H1 (cell line): ENCODE measurements at regions not wholly inside any gene's neighbourhood (a gene's known extent, or its start where the extent isn't known, plus 50 kb on each side); places are given as distances from the start of the nearest gene placed in this dataset.

Experiments used
- CBX8 ChIP-seq: fragments of 300-800, 300-1000 bp; sonication (generic); IDR thresholded peaks from 2 replicates; pipeline ENCODE4 v1.7.1; 2016; ENCODE audit warnings: low read depth, low read length, borderline replicate concordance
- E2F6 ChIP-seq: IDR thresholded peaks from 2 replicates; pipeline ENCODE4 v1.6.1; 2012; ENCODE audit warnings: inconsistent platforms
- EP300 ChIP-seq, 2 experiments: IDR thresholded peaks; 1 replicate in 1 of 2; 2 replicates in 1 of 2; pipeline ENCODE4 v1.6.1; 2011 to 2012; ENCODE audit warnings: low read depth in 2 of 2, low read length in 2 of 2, mild to moderate bottlenecking in 2 of 2, borderline replicate concordance in 1 of 2, inconsistent platforms in 1 of 2, moderate library complexity in 1 of 2
- EZH2 ChIP-seq: fragments of 200-600 bp; sonication (generic); IDR thresholded peaks from 2 replicates; pipeline ENCODE4 v1.7.1; 2012; ENCODE audit warnings: low read depth, mild to moderate bottlenecking, moderate library complexity, low read length, inconsistent platforms; ENCODE audit not compliant: severe bottlenecking
- MAFK ChIP-seq: IDR thresholded peaks from 2 replicates; pipeline ENCODE4 v1.6.1; 2012; ENCODE audit warnings: low read depth, mild to moderate bottlenecking, improper control_type of control experiment, low read length
- SP1 ChIP-seq: IDR thresholded peaks from 2 replicates; pipeline ENCODE4 v1.6.1; 2011; ENCODE audit warnings: low read depth, low read length
- TAF1 ChIP-seq: IDR thresholded peaks from 2 replicates; pipeline ENCODE4 v1.6.1; 2011; ENCODE audit warnings: mild to moderate bottlenecking, low read depth, low read length
- YY1 ChIP-seq: IDR thresholded peaks from 2 replicates; pipeline ENCODE4 v1.6.1; 2011; ENCODE audit warnings: low read depth, mild to moderate bottlenecking, low read length
- ZNF274 ChIP-seq: IDR thresholded peaks from 2 replicates; pipeline ENCODE4 v1.7.0; 2012; ENCODE audit warnings: low read length, borderline replicate concordance; ENCODE audit errors: extremely low read depth
- TF ChIP-seq, protein P1 (sequence below), 3 experiments: IDR thresholded peaks; 1 replicate in 2 of 3; 2 replicates in 1 of 3; pipeline versions ENCODE4 v1.5.1 to v1.6.1; 2011; ENCODE audit warnings: low read length in 3 of 3, mild to moderate bottlenecking in 3 of 3, inconsistent platforms in 2 of 3, low read depth in 1 of 3, moderate library complexity in 1 of 3; ENCODE audit not compliant: insufficient read depth in 1 of 3; ENCODE audit errors: control extremely low read depth in 1 of 3
- TF ChIP-seq, protein P2 (sequence below): IDR thresholded peaks from 2 replicates; pipeline ENCODE4 v1.6.1; 2011; ENCODE audit warnings: low read depth, mild to moderate bottlenecking, low read length; ENCODE audit not compliant: insufficient read depth

DNA sequence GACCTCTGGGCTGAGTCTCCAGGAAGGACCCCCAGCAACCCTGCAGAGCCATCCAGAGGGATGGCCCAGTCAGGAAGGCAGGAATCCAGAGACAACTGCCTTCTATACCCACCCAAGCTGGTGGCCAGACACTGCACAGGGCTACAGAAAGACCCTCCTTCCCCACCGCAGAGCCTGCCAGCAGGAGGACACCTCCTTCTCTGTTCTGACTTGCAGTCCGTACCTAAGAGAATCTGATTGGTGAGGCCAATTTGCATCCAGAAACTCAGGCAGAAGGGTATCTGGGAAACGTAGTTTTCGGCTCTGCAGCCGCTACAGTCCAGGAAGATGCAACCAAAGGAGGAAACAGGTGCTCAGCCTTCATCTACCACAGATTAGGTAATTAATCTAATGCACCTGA lies 155.4 kb upstream of the FRG1 start:
- TF ChIP-seq ZNF274 (no peak), TAF1 (no peak), EZH2 (no peak), SP1 (no peak), EP300 (IDR thresholded peaks at IDR 0.05; ENCODE audit: borderline replicate concordance in 1 of 2, low read depth in 2 of 2, low read length in 2 of 2) (no peak), MAFK (no peak), CBX8 (no peak), YY1 (no peak), E2F6 (no peak)
- TF ChIP-seq, protein P1, sequence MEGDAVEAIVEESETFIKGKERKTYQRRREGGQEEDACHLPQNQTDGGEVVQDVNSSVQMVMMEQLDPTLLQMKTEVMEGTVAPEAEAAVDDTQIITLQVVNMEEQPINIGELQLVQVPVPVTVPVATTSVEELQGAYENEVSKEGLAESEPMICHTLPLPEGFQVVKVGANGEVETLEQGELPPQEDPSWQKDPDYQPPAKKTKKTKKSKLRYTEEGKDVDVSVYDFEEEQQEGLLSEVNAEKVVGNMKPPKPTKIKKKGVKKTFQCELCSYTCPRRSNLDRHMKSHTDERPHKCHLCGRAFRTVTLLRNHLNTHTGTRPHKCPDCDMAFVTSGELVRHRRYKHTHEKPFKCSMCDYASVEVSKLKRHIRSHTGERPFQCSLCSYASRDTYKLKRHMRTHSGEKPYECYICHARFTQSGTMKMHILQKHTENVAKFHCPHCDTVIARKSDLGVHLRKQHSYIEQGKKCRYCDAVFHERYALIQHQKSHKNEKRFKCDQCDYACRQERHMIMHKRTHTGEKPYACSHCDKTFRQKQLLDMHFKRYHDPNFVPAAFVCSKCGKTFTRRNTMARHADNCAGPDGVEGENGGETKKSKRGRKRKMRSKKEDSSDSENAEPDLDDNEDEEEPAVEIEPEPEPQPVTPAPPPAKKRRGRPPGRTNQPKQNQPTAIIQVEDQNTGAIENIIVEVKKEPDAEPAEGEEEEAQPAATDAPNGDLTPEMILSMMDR (IDR thresholded peaks at IDR 0.05; ENCODE audit: control extremely low read depth in 1 of 3, insufficient read depth in 1 of 3, low read depth in 1 of 3, low read length in 3 of 3), result peak in 2 of 3 experiments; percentile 24 to 33; a peak in 2 of 4 replicates
- TF ChIP-seq, protein P2, sequence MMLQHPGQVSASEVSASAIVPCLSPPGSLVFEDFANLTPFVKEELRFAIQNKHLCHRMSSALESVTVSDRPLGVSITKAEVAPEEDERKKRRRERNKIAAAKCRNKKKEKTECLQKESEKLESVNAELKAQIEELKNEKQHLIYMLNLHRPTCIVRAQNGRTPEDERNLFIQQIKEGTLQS, result no peak
